ENCODE measurements at regions not wholly inside any gene's neighbourhood (a gene's known extent, or its start where the extent isn't known, plus 50 kb on each side); places are given as distances from the start of the nearest gene placed in this dataset.
A peak's percentile ranks its signal among the peaks of the same experiment; 100 is the strongest.

- Histone ChIP-seq H3K27me3 (ENCODE audit: insufficient read depth, low read depth, severe bottlenecking) (peaks cover 57% of the 10 kb centered on the region), H3K4me3 (ENCODE audit: low read depth, low read length) (no peak overlapping the region), H3K9me3 (ENCODE audit: severe bottlenecking) (no peaks in the 10 kb centered on the region), H3K36me3 (no peaks in the 10 kb centered on the region), H3K27ac (no peak overlapping the region)
- TF ChIP-seq CTCF (IDR thresholded peaks at IDR 0.05; ENCODE audit: low read depth, low read length), result no peak
- DNase-seq, result no peak
Measured at GRCh38 chr2:67845621-67846369, 217.0 kb downstream of the C1D start.

- no peaks in the 10 kb centered on the region for H3K9me3 ChIP-seq (ENCODE audit: severe bottlenecking)
- peak; percentile 68 for DNase-seq
- no peak overlapping the region for H3K4me3 ChIP-seq (ENCODE audit: low read depth, low read length)
- peak; percentile 74 for TF ChIP-seq CTCF (IDR thresholded peaks at IDR 0.05; ENCODE audit: low read depth, low read length)
- H3K27ac ChIP-seq, result no peak overlapping the region
- no peaks in the 10 kb centered on the region for H3K36me3 ChIP-seq
- peaks cover 58% of the 10 kb centered on the region for H3K27me3 ChIP-seq (ENCODE audit: insufficient read depth, low read depth, severe bottlenecking)
Measured at GRCh38 chr2:67846370-67847070, 216.3 kb downstream of the C1D start.

GRCh38 chr2:67848551-67849285 lies 214.1 kb downstream of the C1D start:
- DNase-seq, result no peak
- TF ChIP-seq CTCF (IDR thresholded peaks at IDR 0.05; ENCODE audit: low read depth, low read length), result no peak
- peaks cover 59% of the 10 kb centered on the region for H3K27me3 ChIP-seq (ENCODE audit: insufficient read depth, low read depth, severe bottlenecking)
- no peak overlapping the region for H3K4me3 ChIP-seq (ENCODE audit: low read depth, low read length)
- no peaks in the 10 kb centered on the region for H3K36me3 ChIP-seq
- no peaks in the 10 kb centered on the region for H3K9me3 ChIP-seq (ENCODE audit: severe bottlenecking)
- no peak overlapping the region for H3K27ac ChIP-seq

DNA sequence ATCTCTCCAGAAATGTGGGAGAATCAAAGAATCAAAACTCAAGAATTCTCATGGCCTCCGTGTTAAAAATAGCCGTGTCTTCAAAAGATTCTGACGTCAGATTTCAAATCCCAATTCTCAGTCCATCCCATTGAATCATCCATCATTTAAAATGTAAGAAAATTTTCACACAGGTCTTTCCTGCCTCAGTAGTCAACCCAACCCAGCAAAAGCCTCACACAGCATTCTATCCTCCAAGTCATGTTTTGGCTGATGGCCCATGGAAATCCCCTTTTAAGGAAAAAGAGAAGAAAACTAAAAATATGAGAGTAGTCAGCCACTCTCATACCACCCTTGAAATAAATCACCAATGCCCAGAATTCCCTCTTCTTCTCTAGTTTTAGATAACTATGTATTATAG lies 211.8 kb downstream of the C1D start:
- no peaks in the 10 kb centered on the region for H3K36me3 ChIP-seq
- peaks cover 64% of the 10 kb centered on the region for H3K27me3 ChIP-seq (ENCODE audit: insufficient read depth, low read depth, severe bottlenecking)
- no peak for TF ChIP-seq CTCF (IDR thresholded peaks at IDR 0.05; ENCODE audit: low read depth, low read length)
- H3K4me3 ChIP-seq (ENCODE audit: low read depth, low read length), result no peak overlapping the region
- H3K9me3 ChIP-seq (ENCODE audit: severe bottlenecking), result no peaks in the 10 kb centered on the region
- H3K27ac ChIP-seq, result no peak overlapping the region
- no peak for DNase-seq

DNA sequence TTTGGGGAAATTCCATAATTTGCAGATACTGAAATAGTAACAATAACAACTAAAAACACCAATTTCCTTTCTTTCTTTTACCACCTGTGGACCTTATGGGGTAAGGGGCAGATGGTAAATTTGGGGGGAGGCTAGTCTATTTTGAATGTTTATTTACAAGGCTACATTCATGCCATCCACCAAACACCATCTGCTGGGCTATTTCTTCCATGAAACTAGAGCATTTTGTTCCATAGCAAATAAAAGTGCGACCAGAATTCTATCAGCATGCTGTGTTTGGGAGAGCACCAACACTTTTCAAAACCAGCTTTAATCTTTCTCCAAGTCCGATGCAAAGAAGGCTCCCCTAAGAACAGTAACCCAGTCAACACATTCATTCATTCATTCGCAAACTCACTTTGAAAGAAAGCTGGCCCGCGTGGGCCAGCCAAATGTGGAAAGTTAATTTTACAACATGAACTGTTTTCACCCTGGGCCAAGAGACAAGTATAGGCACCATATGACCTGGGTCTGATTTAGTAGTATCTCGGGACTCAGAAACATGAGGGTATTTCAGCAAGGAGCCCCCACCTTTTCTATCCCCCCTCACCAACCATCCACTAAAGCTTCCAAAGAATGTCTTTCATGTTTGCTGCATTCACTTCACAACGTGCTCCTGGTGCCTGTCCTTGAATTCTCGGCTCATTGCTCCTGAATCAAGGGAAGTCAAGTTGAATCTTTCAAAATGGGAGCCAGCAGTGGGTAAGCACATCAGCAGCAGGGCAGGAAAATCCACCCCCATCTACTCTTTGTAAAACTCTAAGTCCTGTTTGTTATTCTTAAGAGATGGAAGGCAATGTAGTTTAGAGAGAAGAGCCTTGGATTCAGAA lies 210.6 kb downstream of the C1D start:
- no peak overlapping the region for H3K4me3 ChIP-seq (ENCODE audit: low read depth, low read length)

More for the DNA sequence above, 210.6 kb downstream of the C1D start:
- Histone ChIP-seq H3K27ac (no peak overlapping the region), H3K27me3 (ENCODE audit: insufficient read depth, low read depth, severe bottlenecking) (peaks cover 72% of the 10 kb centered on the region), H3K9me3 (ENCODE audit: severe bottlenecking) (no peaks in the 10 kb centered on the region), H3K36me3 (no peaks in the 10 kb centered on the region)
- DNase-seq, result no peak
- TF ChIP-seq CTCF (IDR thresholded peaks at IDR 0.05; ENCODE audit: low read depth, low read length), result no peak
